ENCODE measurements at regions not wholly inside any gene's neighbourhood (a gene's known extent, or its start where the extent isn't known, plus 50 kb on each side); places are given as distances from the start of the nearest gene placed in this dataset.
"Not testable (repeated sequence)": the region's sequence is repeated elsewhere in the genome, so short reads cannot be mapped to it uniquely, and the experiment has no call there.

DNA sequence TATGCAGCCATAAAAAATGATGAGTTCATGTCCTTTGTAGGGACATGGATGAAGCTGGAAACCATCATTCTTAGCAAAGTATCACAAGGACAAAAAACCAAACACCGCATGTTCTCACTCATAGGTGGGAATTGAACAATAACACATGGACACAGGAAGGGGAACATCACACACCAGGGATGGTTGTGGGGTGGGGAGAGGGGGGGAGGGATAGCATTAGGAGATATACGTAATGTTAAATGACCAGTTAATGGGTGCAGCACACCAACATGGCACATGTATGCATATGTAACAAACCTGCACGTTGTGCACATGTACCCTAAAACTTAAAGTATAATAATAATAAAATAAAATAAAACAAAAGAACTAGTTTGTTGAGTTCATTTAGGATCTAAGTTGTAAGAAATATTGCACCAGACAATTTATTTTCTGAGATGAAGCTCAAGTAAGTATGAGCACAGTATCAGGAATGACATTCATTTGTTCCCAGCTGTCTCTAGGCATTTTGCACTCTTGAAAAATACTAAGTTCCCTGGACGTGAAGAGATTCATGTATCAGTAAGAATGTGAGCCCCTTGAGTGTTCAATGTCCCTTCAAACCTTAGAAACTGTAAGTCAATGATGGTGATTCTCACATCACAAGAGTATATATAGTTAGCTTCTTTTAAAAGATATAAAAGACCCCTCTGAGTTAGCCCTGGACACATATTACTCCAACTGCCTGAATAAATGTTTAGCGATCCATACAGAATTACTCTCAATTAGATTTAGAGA is 1519.3 kb upstream of the TPTE start:
- H3K18ac ChIP-seq (ENCODE audit: low read depth, low read length); POLR2A ChIA-PET (ENCODE audit: unreplicated experiment); H2BK5ac ChIP-seq (ENCODE audit: low read depth, low read length, poor library complexity, severe bottlenecking); H3K4me2 ChIP-seq (ENCODE audit: low read depth, low read length); intact Hi-C loops (cut with micrococcal nuclease); H4K91ac ChIP-seq (ENCODE audit: insufficient read depth, low read depth, low read length); H3K23ac ChIP-seq (ENCODE audit: low read depth, low read length); H2AFZ ChIP-seq (replicated peaks; ENCODE audit: low read length, poor library complexity); H2BK120ac ChIP-seq (ENCODE audit: low read depth, low read length); in situ Hi-C loops (cut with MboI; ENCODE audit: low sequenced_read_pairs); H3K4me1 ChIP-seq (ENCODE audit: control insufficient read depth, insufficient read depth, low read length); CTCF ChIA-PET; H3K56ac ChIP-seq (ENCODE audit: extremely low read depth, insufficient read depth, low read length); DNase-seq; H4K5ac ChIP-seq (ENCODE audit: low read depth, low read length); H2AK9ac ChIP-seq (replicated peaks; ENCODE audit: low read depth, low read length, poor library complexity); H3K4me3 ChIP-seq (ENCODE audit: insufficient read depth, low read depth, low read length); H3K27me3 ChIP-seq (ENCODE audit: control insufficient read depth, insufficient read depth, low read length); ATAC-seq (ENCODE audit: low read depth); H3K27ac ChIP-seq (ENCODE audit: insufficient read depth, low read length); H2AK5ac ChIP-seq (ENCODE audit: low read depth, low read length); dilution Hi-C loops (cut with HindIII; ENCODE audit: low sequenced_read_pairs, unreplicated experiment); H3K4ac ChIP-seq (ENCODE audit: low read depth, low read length); H2BK20ac ChIP-seq (ENCODE audit: low read depth, low read length); H3K9me1 ChIP-seq (ENCODE audit: insufficient read depth, low read length); BruUV-seq (replicated peaks); H2BK15ac ChIP-seq (ENCODE audit: low read depth, low read length); H3K79me1 ChIP-seq (ENCODE audit: low read depth in 1 of 2, low read length in 2 of 2); H4K20me1 ChIP-seq (ENCODE audit: insufficient read depth, low read length); H3K14ac ChIP-seq (replicated peaks; ENCODE audit: low read depth, low read length); H3K9ac ChIP-seq (ENCODE audit: low read depth, low read length); H4K8ac ChIP-seq (ENCODE audit: low read depth in 2 of 2, low read length in 2 of 2); H3K36me3 ChIP-seq (ENCODE audit: control insufficient read depth, insufficient read depth, low read length): not testable (repeated sequence)
- H3K9me3 ChIP-seq (ENCODE audit: control insufficient read depth, insufficient read depth, low read length) = peaks cover 12% of the 10 kb centered on the region
- no CpG with 5 or more reads among the region's 5 CpGs for WGBS, 2 experiments (ENCODE audit: extremely low coverage in 2 of 2, insufficient read length in 1 of 2)

DNA sequence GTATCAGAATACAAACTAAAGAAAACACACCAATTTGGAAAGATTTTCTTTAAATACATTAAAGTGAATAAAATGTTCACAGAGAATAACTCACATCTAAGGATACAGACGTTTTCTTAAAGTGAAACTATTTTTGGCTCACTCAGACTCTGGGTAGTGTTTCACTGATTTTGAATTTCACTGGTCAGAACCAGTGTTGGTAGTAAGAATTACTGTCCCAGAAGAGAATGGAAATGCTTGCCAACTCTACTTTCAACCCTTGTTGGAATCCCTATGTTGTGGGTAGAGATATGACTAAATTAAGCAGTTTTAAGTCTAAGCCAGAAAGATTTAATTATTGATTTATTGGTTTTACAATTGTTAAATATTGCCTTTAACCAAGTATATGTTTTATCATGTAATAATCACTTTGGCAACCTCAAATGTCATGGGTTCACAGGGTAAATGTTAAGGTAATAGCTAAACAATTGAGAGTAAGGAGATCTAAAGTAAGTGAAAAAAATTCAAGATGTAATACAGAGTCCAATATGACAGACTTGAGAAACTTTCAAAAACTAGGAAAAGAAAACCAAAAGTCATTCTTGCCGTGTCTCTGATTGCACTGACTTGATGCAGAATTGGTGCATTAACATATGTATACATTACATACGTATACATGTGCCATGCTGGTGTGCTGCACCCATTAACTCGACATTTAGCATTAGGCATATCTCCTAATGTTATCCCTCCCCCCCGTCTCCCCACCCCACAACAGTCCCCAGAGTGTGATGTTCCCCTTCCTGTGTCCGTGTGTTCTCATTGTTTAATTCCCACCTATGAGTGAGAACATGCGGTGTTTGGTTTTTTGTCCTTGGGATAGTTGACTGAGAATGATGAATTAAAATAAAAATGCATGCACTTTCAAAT is 1517.2 kb upstream of the TPTE start:
- H4K20me1 ChIP-seq (ENCODE audit: insufficient read depth, low read length); H3K56ac ChIP-seq (ENCODE audit: extremely low read depth, insufficient read depth, low read length); H4K91ac ChIP-seq (ENCODE audit: insufficient read depth, low read depth, low read length); H4K8ac ChIP-seq (ENCODE audit: low read depth in 2 of 2, low read length in 2 of 2); H2BK15ac ChIP-seq (ENCODE audit: low read depth, low read length); H3K14ac ChIP-seq (replicated peaks; ENCODE audit: low read depth, low read length); H2AK5ac ChIP-seq (ENCODE audit: low read depth, low read length); H3K9ac ChIP-seq (ENCODE audit: low read depth, low read length); H3K36me3 ChIP-seq (ENCODE audit: control insufficient read depth, insufficient read depth, low read length); BruUV-seq (replicated peaks); H4K5ac ChIP-seq (ENCODE audit: low read depth, low read length); H2BK5ac ChIP-seq (ENCODE audit: low read depth, low read length, poor library complexity, severe bottlenecking); H3K4me1 ChIP-seq (ENCODE audit: control insufficient read depth, insufficient read depth, low read length); H3K27ac ChIP-seq (ENCODE audit: insufficient read depth, low read length); POLR2A ChIA-PET (ENCODE audit: unreplicated experiment); H3K27me3 ChIP-seq (ENCODE audit: control insufficient read depth, insufficient read depth, low read length); H3K9me1 ChIP-seq (ENCODE audit: insufficient read depth, low read length); intact Hi-C loops (cut with micrococcal nuclease); H3K23ac ChIP-seq (ENCODE audit: low read depth, low read length); CTCF ChIA-PET; ATAC-seq (ENCODE audit: low read depth); H2BK120ac ChIP-seq (ENCODE audit: low read depth, low read length); H3K4ac ChIP-seq (ENCODE audit: low read depth, low read length); H2AK9ac ChIP-seq (replicated peaks; ENCODE audit: low read depth, low read length, poor library complexity); H3K79me1 ChIP-seq (ENCODE audit: low read depth in 1 of 2, low read length in 2 of 2); H3K4me2 ChIP-seq (ENCODE audit: low read depth, low read length); in situ Hi-C loops (cut with MboI; ENCODE audit: low sequenced_read_pairs); H3K4me3 ChIP-seq (ENCODE audit: insufficient read depth, low read depth, low read length); dilution Hi-C loops (cut with HindIII; ENCODE audit: low sequenced_read_pairs, unreplicated experiment); DNase-seq; H3K18ac ChIP-seq (ENCODE audit: low read depth, low read length); H2BK20ac ChIP-seq (ENCODE audit: low read depth, low read length); H2AFZ ChIP-seq (replicated peaks; ENCODE audit: low read length, poor library complexity): not testable (repeated sequence)
- peaks cover 22% of the 10 kb centered on the region for H3K9me3 ChIP-seq (ENCODE audit: control insufficient read depth, insufficient read depth, low read length)
- 14% methylated on average over 4 of the region's 7 CpGs; no CpG with 5 or more reads in 1 of the 2 experiments for WGBS, 2 experiments (ENCODE audit: extremely low coverage in 2 of 2, insufficient read length in 1 of 2)
